IPS-18a (cell line): ENCODE measurements at regions not wholly inside any gene's neighbourhood (a gene's known extent, or its start where the extent isn't known, plus 50 kb on each side); places are given as distances from the start of the nearest gene placed in this dataset.

ENCODE experiments used
- H3K27ac ChIP-seq: one replicate; pipeline ENCODE4 v1.5.1; 2013; ENCODE audit warnings: low read length
- H3K27me3 ChIP-seq: one replicate; pipeline ENCODE4 v1.6.1; 2013; ENCODE audit warnings: mild to moderate bottlenecking, low read length; ENCODE audit not compliant: control insufficient read depth, insufficient read depth
- H3K36me3 ChIP-seq: one replicate; pipeline ENCODE4 v1.6.1; 2013; ENCODE audit warnings: low read depth, low read length; ENCODE audit not compliant: control insufficient read depth
- H3K4me1 ChIP-seq: one replicate; pipeline ENCODE4 v1.6.1; 2013; ENCODE audit warnings: low read depth, low read length; ENCODE audit not compliant: control insufficient read depth
- H3K4me3 ChIP-seq: one replicate; pipeline ENCODE4 v1.5.1; 2013; ENCODE audit warnings: low read length
- H3K9ac ChIP-seq: one replicate; pipeline ENCODE4 v1.6.1; 2013; ENCODE audit warnings: mild to moderate bottlenecking, low read length, moderate library complexity
- H3K9me3 ChIP-seq: one replicate; pipeline ENCODE4 v1.6.1; 2013; ENCODE audit warnings: low read depth, low read length; ENCODE audit not compliant: control insufficient read depth

GRCh38 chr5:104951829-104952228, 1389.2 kb upstream of the NUDT12 start:
- Histone ChIP-seq H3K36me3 (no peaks in the 10 kb centered on the region), H3K4me3 (no peak overlapping the region), H3K4me1 (no peaks in the 10 kb centered on the region), H3K27me3 (no peaks in the 10 kb centered on the region), H3K9me3 (no peaks in the 10 kb centered on the region), H3K9ac (no peak overlapping the region), H3K27ac (no peak overlapping the region)

DNA sequence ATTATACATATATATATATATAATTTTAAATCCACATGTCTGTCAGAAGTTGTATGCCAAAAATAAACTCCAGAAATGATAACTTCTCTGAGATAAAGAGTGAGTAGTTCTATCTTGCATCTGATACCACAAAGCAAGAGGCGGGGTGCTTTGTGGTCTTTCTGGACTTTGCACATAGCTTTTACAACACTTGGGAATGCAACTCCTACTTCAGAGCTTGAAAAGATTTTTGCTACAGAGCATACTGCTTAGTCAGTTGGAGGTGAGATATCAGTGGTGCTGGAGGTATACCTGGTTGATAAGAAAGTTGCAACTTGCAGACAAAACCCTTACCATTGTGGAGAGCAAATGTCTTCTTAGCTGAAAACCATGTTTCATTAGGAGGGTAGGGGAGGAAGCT, 1384.5 kb upstream of the NUDT12 start:
- no peaks in the 10 kb centered on the region for H3K36me3 ChIP-seq
- no peaks in the 10 kb centered on the region for H3K4me1 ChIP-seq
- H3K4me3 ChIP-seq = no peak overlapping the region
- no peak overlapping the region for H3K27ac ChIP-seq
- H3K9ac ChIP-seq = no peak overlapping the region
- H3K9me3 ChIP-seq = no peaks in the 10 kb centered on the region
- H3K27me3 ChIP-seq = no peaks in the 10 kb centered on the region

- H3K4me3 ChIP-seq = no peak overlapping the region
- H3K4me1 ChIP-seq = no peaks in the 10 kb centered on the region
- no peaks in the 10 kb centered on the region for H3K9me3 ChIP-seq
- no peaks in the 10 kb centered on the region for H3K27me3 ChIP-seq
- H3K9ac ChIP-seq = no peak overlapping the region
- no peaks in the 10 kb centered on the region for H3K36me3 ChIP-seq
- no peak overlapping the region for H3K27ac ChIP-seq
Observed at GRCh38 chr5:104942735-104943134, 1380.1 kb upstream of the NUDT12 start.

GRCh38 chr5:104941030-104941645, 1378.5 kb upstream of the NUDT12 start:
- no peak overlapping the region for H3K4me3 ChIP-seq
- H3K9me3 ChIP-seq = no peaks in the 10 kb centered on the region
- no peak overlapping the region for H3K27ac ChIP-seq
- H3K9ac ChIP-seq = no peak overlapping the region
- no peaks in the 10 kb centered on the region for H3K36me3 ChIP-seq
- no peaks in the 10 kb centered on the region for H3K27me3 ChIP-seq
- no peaks in the 10 kb centered on the region for H3K4me1 ChIP-seq

DNA sequence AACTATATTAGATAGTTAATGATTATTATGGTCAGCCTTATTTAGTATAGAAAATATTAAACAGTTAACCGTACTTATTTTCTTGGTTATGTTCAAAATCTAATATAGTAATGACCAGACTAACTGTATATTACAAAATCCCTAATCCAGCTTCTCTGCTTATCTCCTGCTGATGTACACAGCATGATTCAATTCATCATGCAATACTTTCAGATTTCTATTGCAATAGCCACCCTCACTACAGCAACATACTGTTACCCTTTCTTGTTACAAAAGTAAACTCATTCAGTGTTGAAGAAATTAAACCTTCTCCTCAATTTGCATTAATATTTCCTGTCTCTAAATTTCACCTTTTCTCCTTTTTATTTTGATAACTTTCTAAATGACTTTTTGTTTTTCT, 1375.0 kb upstream of the NUDT12 start:
- H3K27ac ChIP-seq = no peak overlapping the region
- H3K27me3 ChIP-seq = no peaks in the 10 kb centered on the region
- H3K36me3 ChIP-seq = no peaks in the 10 kb centered on the region
- H3K9ac ChIP-seq = no peak overlapping the region
- no peaks in the 10 kb centered on the region for H3K4me1 ChIP-seq
- no peaks in the 10 kb centered on the region for H3K9me3 ChIP-seq
- H3K4me3 ChIP-seq = no peak overlapping the region

GRCh38 chr5:104932431-104932830, 1369.8 kb upstream of the NUDT12 start:
- Histone ChIP-seq H3K36me3 (no peaks in the 10 kb centered on the region), H3K9ac (no peak overlapping the region), H3K9me3 (no peaks in the 10 kb centered on the region), H3K27me3 (no peaks in the 10 kb centered on the region), H3K4me3 (no peak overlapping the region), H3K27ac (no peak overlapping the region), H3K4me1 (no peaks in the 10 kb centered on the region)

GRCh38 chr5:104928906-104929520, 1366.4 kb upstream of the NUDT12 start:
- Histone ChIP-seq H3K9me3 (no peaks in the 10 kb centered on the region), H3K27me3 (no peaks in the 10 kb centered on the region), H3K4me3 (no peak overlapping the region), H3K27ac (no peak overlapping the region), H3K9ac (no peak overlapping the region), H3K36me3 (no peaks in the 10 kb centered on the region), H3K4me1 (no peaks in the 10 kb centered on the region)

DNA sequence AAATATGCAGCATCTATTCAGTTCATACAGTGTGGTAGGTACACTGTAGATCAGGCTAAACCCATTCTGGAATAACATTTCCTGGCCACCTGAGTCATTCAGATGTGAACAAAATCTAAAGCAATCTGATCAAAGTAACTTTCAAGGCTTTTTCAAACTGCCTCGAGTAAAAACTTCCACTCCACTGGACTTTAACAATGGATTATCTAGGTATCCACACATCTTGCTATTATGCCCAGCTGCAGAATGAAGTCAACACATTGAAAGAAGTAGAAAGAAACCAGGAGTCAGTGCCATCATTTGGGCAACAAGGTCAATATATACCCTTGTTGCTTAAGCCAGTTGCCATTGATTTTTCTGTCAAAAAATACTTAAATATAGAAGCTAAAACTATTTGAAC, 1352.6 kb upstream of the NUDT12 start:
- Histone ChIP-seq H3K27ac (no peak overlapping the region), H3K4me3 (no peak overlapping the region), H3K36me3 (no peaks in the 10 kb centered on the region), H3K9ac (no peak overlapping the region), H3K4me1 (no peaks in the 10 kb centered on the region), H3K9me3 (no peaks in the 10 kb centered on the region), H3K27me3 (no peaks in the 10 kb centered on the region)

DNA sequence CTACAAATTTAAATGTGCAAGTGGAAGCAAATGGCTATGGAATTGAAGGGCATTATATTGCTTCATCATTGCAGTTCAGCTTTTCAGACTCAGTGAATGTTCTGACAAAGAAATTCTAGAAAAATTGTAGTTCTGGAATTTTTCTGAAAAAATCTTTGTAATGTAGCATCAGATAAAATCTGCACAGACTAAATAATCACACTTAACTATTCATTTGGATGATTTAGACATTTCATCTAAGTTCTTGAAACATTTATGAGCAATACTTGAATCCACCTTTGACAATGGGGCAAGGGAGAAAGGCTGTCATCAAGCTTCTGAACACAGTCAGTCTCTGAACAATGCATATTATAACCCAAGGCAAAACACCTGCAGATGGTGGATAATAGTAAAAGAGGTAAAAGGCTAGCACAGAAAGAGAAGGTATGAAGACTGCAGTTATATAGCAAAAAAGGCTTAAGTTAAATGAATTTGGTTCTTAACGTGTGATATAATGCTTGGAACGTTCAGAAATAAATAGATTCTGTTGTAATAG, 1352.0 kb upstream of the NUDT12 start:
- H3K9ac ChIP-seq = no peak overlapping the region
- H3K9me3 ChIP-seq = no peaks in the 10 kb centered on the region
- H3K4me3 ChIP-seq = no peak overlapping the region
- H3K27ac ChIP-seq = no peak overlapping the region
- H3K27me3 ChIP-seq = no peaks in the 10 kb centered on the region
- no peaks in the 10 kb centered on the region for H3K4me1 ChIP-seq
- H3K36me3 ChIP-seq = no peaks in the 10 kb centered on the region

DNA sequence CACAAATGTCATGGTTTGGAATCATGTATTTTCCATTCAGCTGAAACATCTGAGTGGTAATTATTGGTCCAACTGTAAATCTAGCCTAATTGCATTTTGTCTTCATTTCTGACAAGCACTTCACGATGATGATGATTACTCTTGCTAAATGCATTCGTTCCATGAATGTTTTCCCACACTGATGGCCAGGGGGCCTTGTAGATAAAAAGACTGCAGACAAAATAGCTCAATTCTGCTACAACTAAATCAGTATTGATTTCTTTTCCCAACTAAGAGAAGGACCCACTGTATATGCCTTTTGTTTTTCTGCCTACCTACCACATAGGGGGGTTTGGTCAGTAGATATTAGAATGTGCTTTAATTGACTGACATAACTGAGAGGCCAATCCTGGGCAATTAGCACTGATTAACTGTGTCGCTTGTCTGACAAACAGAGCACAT, 1351.3 kb upstream of the NUDT12 start:
- no peaks in the 10 kb centered on the region for H3K9me3 ChIP-seq

GRCh38 chr5:104909803-104910202, 1347.2 kb upstream of the NUDT12 start:
- Histone ChIP-seq H3K9ac (no peak overlapping the region), H3K36me3 (no peaks in the 10 kb centered on the region), H3K4me3 (no peak overlapping the region), H3K27ac (no peak overlapping the region), H3K4me1 (no peaks in the 10 kb centered on the region), H3K27me3 (no peaks in the 10 kb centered on the region), H3K9me3 (no peaks in the 10 kb centered on the region)

More for the DNA sequence above, 1351.3 kb upstream of the NUDT12 start:
- H3K9ac ChIP-seq = no peak overlapping the region
- no peak overlapping the region for H3K27ac ChIP-seq
- H3K4me1 ChIP-seq = no peaks in the 10 kb centered on the region
- no peaks in the 10 kb centered on the region for H3K27me3 ChIP-seq
- no peaks in the 10 kb centered on the region for H3K36me3 ChIP-seq
- H3K4me3 ChIP-seq = no peak overlapping the region

DNA sequence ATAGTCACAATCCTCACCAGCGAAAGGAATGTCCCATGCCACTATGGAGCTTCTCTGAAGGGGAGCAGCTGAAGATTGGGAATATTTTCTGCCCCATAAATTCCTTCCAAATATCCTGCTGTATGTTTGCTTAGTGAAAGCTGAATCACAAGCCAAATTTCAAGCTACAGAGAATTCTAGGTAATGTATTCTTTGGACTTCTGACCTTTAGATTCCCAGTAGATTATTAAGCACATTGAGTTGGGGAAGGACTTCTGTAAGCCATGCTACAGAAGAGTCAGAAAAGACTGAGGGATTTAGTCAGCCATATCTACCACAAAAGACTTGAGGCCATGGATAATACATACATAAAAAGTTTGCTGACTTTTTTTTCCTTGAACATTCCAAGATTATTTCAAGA, 1342.0 kb upstream of the NUDT12 start:
- H3K36me3 ChIP-seq = no peaks in the 10 kb centered on the region
- H3K9ac ChIP-seq = no peak overlapping the region
- no peaks in the 10 kb centered on the region for H3K4me1 ChIP-seq
- no peak overlapping the region for H3K27ac ChIP-seq
- H3K4me3 ChIP-seq = no peak overlapping the region
- H3K9me3 ChIP-seq = no peaks in the 10 kb centered on the region
- no peaks in the 10 kb centered on the region for H3K27me3 ChIP-seq
